NOMO-1 treated with DMSO at 0.1 percent for 48 hours (cell line): ENCODE measurements at regions not wholly inside any gene's neighbourhood (a gene's known extent, or its start where the extent isn't known, plus 50 kb on each side); places are given as distances from the start of the nearest gene placed in this dataset.
"Not testable (repeated sequence)": the region's sequence is repeated elsewhere in the genome, so short reads cannot be mapped to it uniquely, and the experiment has no call there.

Source experiments
- DNase-seq: peaks from one replicate; lab custom pipeline; 2025; ENCODE audit not compliant: unreplicated experiment; lab: John Stamatoyannopoulos, UW

GRCh38 chr12:126979564-126979963, 1287.4 kb upstream of the TMEM132C start:
- not testable (repeated sequence) for DNase-seq

- DNase-seq, result no peak
Measured at GRCh38 chr12:126982707-126983106, 1284.3 kb upstream of the TMEM132C start.

GRCh38 chr12:126983735-126984134, 1283.2 kb upstream of the TMEM132C start:
- not testable (repeated sequence) for DNase-seq

GRCh38 chr12:126985663-126986062, 1281.3 kb upstream of the TMEM132C start:
- not testable (repeated sequence) for DNase-seq

GRCh38 chr12:126989532-126989931, 1277.4 kb upstream of the TMEM132C start:
- no peak for DNase-seq

- no peak for DNase-seq
Measured at GRCh38 chr12:126993898-126994297, 1273.1 kb upstream of the TMEM132C start.

- DNase-seq, result no peak
Measured at GRCh38 chr12:126994599-126994998, 1272.4 kb upstream of the TMEM132C start.

GRCh38 chr12:126998031-126998430, 1268.9 kb upstream of the TMEM132C start:
- no peak for DNase-seq

- no peak for DNase-seq
Measured at GRCh38 chr12:126998747-126999285, 1268.2 kb upstream of the TMEM132C start.

GRCh38 chr12:126999352-126999751, 1267.6 kb upstream of the TMEM132C start:
- DNase-seq, result no peak

GRCh38 chr12:127005406-127005805, 1261.6 kb upstream of the TMEM132C start:
- no peak for DNase-seq

GRCh38 chr12:127006972-127007371, 1260.0 kb upstream of the TMEM132C start:
- no peak for DNase-seq

- DNase-seq, result no peak
Measured at GRCh38 chr12:127008755-127009403, 1258.1 kb upstream of the TMEM132C start.

GRCh38 chr12:127012109-127012508, 1254.9 kb upstream of the TMEM132C start:
- no peak for DNase-seq

GRCh38 chr12:127013197-127013596, 1253.8 kb upstream of the TMEM132C start:
- no peak for DNase-seq

GRCh38 chr12:127014079-127014478, 1252.9 kb upstream of the TMEM132C start:
- no peak for DNase-seq

- DNase-seq, result no peak
Measured at GRCh38 chr12:127024791-127025190, 1242.2 kb upstream of the TMEM132C start.

- no peak for DNase-seq
Measured at GRCh38 chr12:127025545-127025944, 1241.4 kb upstream of the TMEM132C start.

- no peak for DNase-seq
Measured at GRCh38 chr12:127035011-127035879, 1231.7 kb upstream of the TMEM132C start.

GRCh38 chr12:127038152-127038551, 1228.8 kb upstream of the TMEM132C start:
- no peak for DNase-seq

GRCh38 chr12:127038761-127039160, 1228.2 kb upstream of the TMEM132C start:
- DNase-seq, result no peak
